NB4 (cell line): ENCODE measurements at regions not wholly inside any gene's neighbourhood (a gene's known extent, or its start where the extent isn't known, plus 50 kb on each side); places are given as distances from the start of the nearest gene placed in this dataset.
"Not testable (repeated sequence)": the region's sequence is repeated elsewhere in the genome, so short reads cannot be mapped to it uniquely, and the experiment has no call there.

Experiments used
- DNase-seq: peaks from one replicate; pipeline ENCODE4 v3.0.0; 2010; ENCODE audit warnings: low read depth
- H3K4me3 ChIP-seq: one replicate; pipeline ENCODE4 v1.5.1; 2011; ENCODE audit warnings: mild to moderate bottlenecking, low read depth, low read length, moderate library complexity
- MAX ChIP-seq: IDR thresholded peaks from 2 replicates; pipeline ENCODE4 v1.6.1; 2011; ENCODE audit warnings: low read depth, low read length
- MYC ChIP-seq: IDR thresholded peaks from 2 replicates; pipeline ENCODE4 v1.6.1; 2011; ENCODE audit warnings: low read depth, low read length
- POLR2A ChIP-seq: IDR thresholded peaks from 2 replicates; pipeline ENCODE4 v1.6.1; 2011; ENCODE audit warnings: mild to moderate bottlenecking; ENCODE audit not compliant: insufficient read length; ENCODE audit errors: extremely low read depth
- TF ChIP-seq, protein P1 (sequence below): IDR thresholded peaks from one replicate; pipeline ENCODE4 v1.5.1; 2012; ENCODE audit warnings: low read depth, low read length

- no peak for DNase-seq
- H3K4me3 ChIP-seq = no peak overlapping the region
- TF ChIP-seq, protein P1, sequence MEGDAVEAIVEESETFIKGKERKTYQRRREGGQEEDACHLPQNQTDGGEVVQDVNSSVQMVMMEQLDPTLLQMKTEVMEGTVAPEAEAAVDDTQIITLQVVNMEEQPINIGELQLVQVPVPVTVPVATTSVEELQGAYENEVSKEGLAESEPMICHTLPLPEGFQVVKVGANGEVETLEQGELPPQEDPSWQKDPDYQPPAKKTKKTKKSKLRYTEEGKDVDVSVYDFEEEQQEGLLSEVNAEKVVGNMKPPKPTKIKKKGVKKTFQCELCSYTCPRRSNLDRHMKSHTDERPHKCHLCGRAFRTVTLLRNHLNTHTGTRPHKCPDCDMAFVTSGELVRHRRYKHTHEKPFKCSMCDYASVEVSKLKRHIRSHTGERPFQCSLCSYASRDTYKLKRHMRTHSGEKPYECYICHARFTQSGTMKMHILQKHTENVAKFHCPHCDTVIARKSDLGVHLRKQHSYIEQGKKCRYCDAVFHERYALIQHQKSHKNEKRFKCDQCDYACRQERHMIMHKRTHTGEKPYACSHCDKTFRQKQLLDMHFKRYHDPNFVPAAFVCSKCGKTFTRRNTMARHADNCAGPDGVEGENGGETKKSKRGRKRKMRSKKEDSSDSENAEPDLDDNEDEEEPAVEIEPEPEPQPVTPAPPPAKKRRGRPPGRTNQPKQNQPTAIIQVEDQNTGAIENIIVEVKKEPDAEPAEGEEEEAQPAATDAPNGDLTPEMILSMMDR = no peak
- TF ChIP-seq MYC = no peak
Observed at GRCh38 chr13:59439776-59440428, 723.8 kb downstream of the DIAPH3 start.

- not testable (repeated sequence) for H3K4me3 ChIP-seq, DNase-seq
Observed at GRCh38 chr13:59441068-59441467, 722.7 kb downstream of the DIAPH3 start.

DNA sequence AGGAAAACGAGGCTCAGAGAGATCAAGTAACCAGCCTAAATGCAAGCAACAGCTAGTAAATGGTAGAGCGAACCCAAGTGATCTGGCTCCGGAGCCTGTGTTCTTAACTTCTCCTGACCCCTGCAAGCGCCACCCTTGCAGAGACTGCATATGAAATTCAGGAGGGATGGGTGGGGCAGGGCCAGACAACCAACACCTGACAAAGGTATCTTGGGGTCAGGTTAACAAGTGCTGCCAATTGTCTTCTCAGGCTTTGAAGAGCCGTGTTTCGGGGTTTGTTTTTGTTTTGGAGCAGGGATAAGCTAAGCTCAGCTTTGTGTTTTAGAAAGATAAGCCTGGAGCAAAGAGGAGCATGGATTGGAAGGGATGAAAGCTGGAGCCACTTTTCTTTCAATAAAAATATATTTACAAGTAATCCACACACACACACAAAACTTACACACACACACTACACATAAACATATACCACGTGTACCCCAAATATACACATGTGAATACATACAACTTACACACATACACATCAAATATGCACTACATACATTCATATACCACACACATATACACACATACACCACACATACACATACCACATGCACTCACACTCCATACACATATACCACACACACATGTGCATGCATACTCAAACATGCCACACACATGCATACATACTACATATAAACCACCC, 722.0 kb downstream of the DIAPH3 start:
- no peak for DNase-seq
- no peak for TF ChIP-seq MAX
- no peak for TF ChIP-seq MYC
- TF ChIP-seq POLR2A = no peak
- TF ChIP-seq, protein P1 = no peak
- H3K4me3 ChIP-seq = no peak overlapping the region

GRCh38 chr13:59442461-59442860, 721.3 kb downstream of the DIAPH3 start:
- no peak overlapping the region for H3K4me3 ChIP-seq
- TF ChIP-seq, protein P1 = no peak
- TF ChIP-seq MYC (no peak), POLR2A (no peak), MAX (no peak)
- DNase-seq = no peak

GRCh38 chr13:59442944-59443486, 720.7 kb downstream of the DIAPH3 start:
- DNase-seq = no peak
- H3K4me3 ChIP-seq = no peak overlapping the region
- TF ChIP-seq POLR2A (no peak), MAX (no peak), MYC (no peak)

- H3K4me3 ChIP-seq = no peak overlapping the region
- DNase-seq = no peak
- TF ChIP-seq MYC (no peak), MAX (no peak), POLR2A (no peak)
- TF ChIP-seq, protein P1 = no peak
Observed at GRCh38 chr13:59444210-59444857, 719.4 kb downstream of the DIAPH3 start.
